ENCODE measurements at regions not wholly inside any gene's neighbourhood (a gene's known extent, or its start where the extent isn't known, plus 50 kb on each side); places are given as distances from the start of the nearest gene placed in this dataset.

DNA sequence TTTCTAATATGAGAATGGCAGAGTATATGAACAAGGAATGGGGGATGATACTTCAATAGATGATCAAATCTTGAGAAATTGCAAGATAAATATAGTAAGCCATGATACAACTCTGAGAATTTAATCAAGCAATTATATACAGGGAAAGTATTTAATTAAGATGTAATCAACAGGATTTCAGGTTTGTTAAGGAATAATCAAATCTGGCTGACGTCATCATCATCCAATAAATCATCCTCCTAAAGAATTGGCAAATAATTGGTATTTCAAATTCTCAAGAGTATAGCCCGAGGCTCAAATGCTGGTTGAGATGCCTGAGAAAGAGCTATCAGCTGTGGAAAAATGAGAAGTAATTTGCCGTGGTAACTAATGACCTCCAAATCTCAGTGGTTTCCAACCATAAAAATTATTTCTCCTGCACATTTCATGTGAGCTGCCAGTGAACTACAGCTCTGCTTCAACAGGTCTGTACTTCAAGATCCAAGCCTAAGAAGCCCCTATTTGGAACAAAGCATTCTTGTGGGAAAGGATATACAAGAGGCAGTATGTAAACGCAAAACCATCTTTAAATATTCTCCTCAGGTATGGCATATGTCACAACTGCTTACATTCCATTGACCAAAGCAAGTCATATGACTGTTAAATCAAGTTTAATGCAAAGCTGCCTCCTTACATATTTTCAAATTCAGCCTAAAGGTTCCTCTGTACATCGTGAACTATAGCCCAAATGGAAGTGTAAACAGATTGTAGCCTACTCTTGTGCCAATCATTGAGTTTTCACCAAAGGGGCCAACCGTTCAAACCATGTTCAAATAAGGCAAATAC is 503.0 kb downstream of the KIF20B start:
- TF ChIP-seq, protein P1, sequence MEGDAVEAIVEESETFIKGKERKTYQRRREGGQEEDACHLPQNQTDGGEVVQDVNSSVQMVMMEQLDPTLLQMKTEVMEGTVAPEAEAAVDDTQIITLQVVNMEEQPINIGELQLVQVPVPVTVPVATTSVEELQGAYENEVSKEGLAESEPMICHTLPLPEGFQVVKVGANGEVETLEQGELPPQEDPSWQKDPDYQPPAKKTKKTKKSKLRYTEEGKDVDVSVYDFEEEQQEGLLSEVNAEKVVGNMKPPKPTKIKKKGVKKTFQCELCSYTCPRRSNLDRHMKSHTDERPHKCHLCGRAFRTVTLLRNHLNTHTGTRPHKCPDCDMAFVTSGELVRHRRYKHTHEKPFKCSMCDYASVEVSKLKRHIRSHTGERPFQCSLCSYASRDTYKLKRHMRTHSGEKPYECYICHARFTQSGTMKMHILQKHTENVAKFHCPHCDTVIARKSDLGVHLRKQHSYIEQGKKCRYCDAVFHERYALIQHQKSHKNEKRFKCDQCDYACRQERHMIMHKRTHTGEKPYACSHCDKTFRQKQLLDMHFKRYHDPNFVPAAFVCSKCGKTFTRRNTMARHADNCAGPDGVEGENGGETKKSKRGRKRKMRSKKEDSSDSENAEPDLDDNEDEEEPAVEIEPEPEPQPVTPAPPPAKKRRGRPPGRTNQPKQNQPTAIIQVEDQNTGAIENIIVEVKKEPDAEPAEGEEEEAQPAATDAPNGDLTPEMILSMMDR (IDR thresholded peaks at IDR 0.05; ENCODE audit: extremely low read depth, insufficient read depth, missing control alignments) = no peak
- in situ Hi-C loops (cut with MboI; ENCODE audit: low pct_unique_long_range_greater_than_20kb, low sequenced_read_pairs, unreplicated experiment) = no loop called here
- no peak for DNase-seq (ENCODE audit: low spot score)

DNA sequence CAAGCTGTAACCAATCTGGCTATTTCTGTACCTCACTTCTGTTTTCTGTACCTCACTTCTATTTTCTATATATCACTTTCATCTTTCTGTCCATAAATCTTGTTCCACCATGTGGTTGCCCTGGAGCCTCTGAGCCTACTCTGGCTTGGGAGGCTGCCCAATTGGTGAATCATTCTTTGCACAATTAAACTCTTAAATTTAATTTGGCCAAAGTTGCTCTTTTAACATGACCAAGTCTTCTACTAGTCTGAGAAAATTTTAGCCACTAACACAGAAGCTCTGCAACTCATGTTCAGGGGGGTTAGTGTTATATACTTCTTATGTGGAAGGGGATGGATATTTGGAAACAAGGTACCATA is 503.5 kb downstream of the KIF20B start:
- no peak for DNase-seq (ENCODE audit: low spot score)
- in situ Hi-C loops (cut with MboI; ENCODE audit: low pct_unique_long_range_greater_than_20kb, low sequenced_read_pairs, unreplicated experiment) = no loop called here
- TF ChIP-seq, protein P1 (IDR thresholded peaks at IDR 0.05; ENCODE audit: extremely low read depth, insufficient read depth, missing control alignments) = no peak

DNA sequence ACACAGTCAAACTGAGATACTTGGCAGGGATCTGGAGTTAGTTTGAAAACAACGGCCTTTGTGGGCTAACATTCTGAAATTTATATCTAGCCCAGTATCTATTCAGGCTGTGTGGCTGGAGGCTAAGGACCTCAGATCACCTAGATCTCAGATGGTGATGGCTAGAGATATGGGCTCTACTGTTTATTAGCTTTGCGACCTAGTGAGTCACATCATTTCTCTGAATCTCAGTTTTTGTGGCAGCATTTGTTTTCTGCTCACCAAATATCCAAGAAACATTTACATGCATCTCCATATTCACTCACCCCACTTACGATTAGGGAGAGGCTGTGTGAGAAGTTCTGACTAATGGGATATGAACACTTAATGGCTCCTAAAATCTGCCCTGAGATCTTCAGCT is 503.9 kb downstream of the KIF20B start:
- in situ Hi-C loops (cut with MboI; ENCODE audit: low pct_unique_long_range_greater_than_20kb, low sequenced_read_pairs, unreplicated experiment) = no loop called here
- no peak for DNase-seq (ENCODE audit: low spot score)
- TF ChIP-seq, protein P1 (IDR thresholded peaks at IDR 0.05; ENCODE audit: extremely low read depth, insufficient read depth, missing control alignments) = no peak

DNA sequence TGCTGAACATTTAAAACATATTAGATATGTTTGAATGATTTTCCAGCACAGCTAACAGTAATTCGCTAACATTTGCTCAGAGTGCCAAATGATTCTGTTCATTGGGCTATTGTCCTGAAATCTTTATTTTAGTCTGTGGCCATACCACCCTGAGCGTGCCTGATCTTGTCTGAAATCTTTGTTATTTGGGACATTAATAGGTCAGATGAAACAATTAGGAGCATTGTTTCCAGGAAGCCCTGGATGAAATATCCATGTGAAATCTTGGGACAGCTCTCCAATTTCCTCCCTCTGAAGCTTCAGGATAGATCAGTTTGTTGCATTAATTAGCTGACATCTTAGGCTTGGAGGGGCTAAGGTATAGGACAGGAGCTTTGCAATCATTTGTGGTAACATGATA is 512.0 kb downstream of the KIF20B start:
- in situ Hi-C loops (cut with MboI; ENCODE audit: low pct_unique_long_range_greater_than_20kb, low sequenced_read_pairs, unreplicated experiment) = no loop called here
- TF ChIP-seq, protein P1 (IDR thresholded peaks at IDR 0.05; ENCODE audit: extremely low read depth, insufficient read depth, missing control alignments) = no peak
- DNase-seq (ENCODE audit: low spot score) = no peak

DNA sequence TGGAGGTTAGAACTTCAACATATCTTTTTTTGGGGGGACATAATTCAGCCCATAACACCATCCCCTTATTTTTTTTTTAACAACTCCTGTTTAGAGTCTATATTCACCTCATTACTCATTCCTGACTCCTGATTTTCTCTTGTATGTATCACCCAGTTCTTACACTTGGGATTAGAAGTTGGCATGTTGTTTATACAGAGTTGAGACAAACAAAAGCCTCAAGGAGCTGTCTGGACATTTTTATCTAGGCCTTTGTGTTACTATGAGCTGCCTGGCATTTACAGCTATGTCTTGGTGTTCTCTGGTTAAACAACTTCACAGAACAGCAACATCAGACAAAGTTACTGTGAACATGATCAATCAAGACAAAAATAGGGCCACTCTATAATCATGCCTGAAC is 517.5 kb downstream of the KIF20B start:
- TF ChIP-seq, protein P1 (IDR thresholded peaks at IDR 0.05; ENCODE audit: extremely low read depth, insufficient read depth, missing control alignments) = no peak
- in situ Hi-C loops (cut with MboI; ENCODE audit: low pct_unique_long_range_greater_than_20kb, low sequenced_read_pairs, unreplicated experiment) = no loop called here
- DNase-seq (ENCODE audit: low spot score) = no peak

DNA sequence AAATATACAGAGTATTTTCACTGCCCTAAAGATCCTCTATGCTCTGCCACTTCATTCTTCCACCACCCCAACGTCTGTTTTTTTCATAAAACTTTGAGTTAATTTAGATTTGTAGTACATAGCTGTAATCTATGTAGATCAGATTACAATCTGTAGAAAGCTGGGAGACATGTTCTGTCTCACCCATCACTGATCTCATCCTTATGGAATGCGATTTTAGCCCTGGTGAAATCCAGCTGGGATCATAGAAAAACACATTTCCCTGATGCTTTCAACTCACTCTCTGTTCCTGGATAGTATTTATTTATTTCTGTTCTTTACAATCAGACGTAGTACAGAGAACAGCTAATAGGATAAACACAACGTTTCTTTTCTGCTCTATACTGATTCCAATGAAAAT is 521.0 kb downstream of the KIF20B start:
- DNase-seq (ENCODE audit: low spot score) = no peak

More for the DNA sequence above, 521.0 kb downstream of the KIF20B start:
- in situ Hi-C loops (cut with MboI; ENCODE audit: low pct_unique_long_range_greater_than_20kb, low sequenced_read_pairs, unreplicated experiment) = no loop called here
- TF ChIP-seq, protein P1 (IDR thresholded peaks at IDR 0.05; ENCODE audit: extremely low read depth, insufficient read depth, missing control alignments) = no peak
